CD4-positive, alpha-beta T cell treated with Interleukin-17A for 4 hours (primary cell): ENCODE measurements at regions not wholly inside any gene's neighbourhood (a gene's known extent, or its start where the extent isn't known, plus 50 kb on each side); places are given as distances from the start of the nearest gene placed in this dataset.

Experiments
- DNase-seq: peaks from one replicate; pipeline ENCODE4 v3.0.0-alpha.2; 2020; ENCODE audit warnings: mixed read lengths

- DNase-seq: no peak
These were observed 478.9 kb upstream of the NMUR2 start for GRCh38 chr5:152884006-152884405.

- DNase-seq: no peak
These were observed 495.3 kb upstream of the NMUR2 start for GRCh38 chr5:152900332-152900731.

- DNase-seq: no peak
These were observed 496.7 kb upstream of the NMUR2 start for GRCh38 chr5:152901754-152902153.

- no peak for DNase-seq
These were observed 500.2 kb upstream of the NMUR2 start for GRCh38 chr5:152905286-152905685.

- no peak for DNase-seq
These were observed 502.6 kb upstream of the NMUR2 start for GRCh38 chr5:152907488-152908245.

- no peak for DNase-seq
These were observed 507.8 kb upstream of the NMUR2 start for GRCh38 chr5:152912924-152913323.

GRCh38 chr5:152932621-152933020, 527.5 kb upstream of the NMUR2 start:
- no peak for DNase-seq

- DNase-seq: no peak
These were observed 528.0 kb upstream of the NMUR2 start for GRCh38 chr5:152933056-152933455.

- no peak for DNase-seq
These were observed 533.6 kb upstream of the NMUR2 start for GRCh38 chr5:152938630-152939029.

- DNase-seq: no peak
These were observed 537.7 kb upstream of the NMUR2 start for GRCh38 chr5:152942633-152943336.

- no peak for DNase-seq
These were observed 536.5 kb upstream of the GRIA1 start for GRCh38 chr5:152953788-152954483.

GRCh38 chr5:152956943-152957613, 533.4 kb upstream of the GRIA1 start:
- DNase-seq: no peak

- no peak for DNase-seq
These were observed 512.2 kb upstream of the GRIA1 start for GRCh38 chr5:152978141-152978835.

GRCh38 chr5:152987131-152987530, 503.3 kb upstream of the GRIA1 start:
- no peak for DNase-seq

GRCh38 chr5:152990217-152990616, 500.3 kb upstream of the GRIA1 start:
- no peak for DNase-seq

GRCh38 chr5:152990649-152991048, 499.8 kb upstream of the GRIA1 start:
- no peak for DNase-seq

- no peak for DNase-seq
These were observed 496.3 kb upstream of the GRIA1 start for GRCh38 chr5:152994033-152994680.

GRCh38 chr5:152995214-152995725, 495.2 kb upstream of the GRIA1 start:
- DNase-seq: no peak

GRCh38 chr5:153005711-153006110, 484.8 kb upstream of the GRIA1 start:
- DNase-seq: no peak

GRCh38 chr5:153006681-153007080, 483.8 kb upstream of the GRIA1 start:
- no peak for DNase-seq

GRCh38 chr5:153014194-153014593, 476.3 kb upstream of the GRIA1 start:
- DNase-seq: no peak

GRCh38 chr5:153018121-153018520, 472.3 kb upstream of the GRIA1 start:
- DNase-seq: no peak
